NK-92 treated with Interleukin-12 subunit alpha and Interleukin-12 subunit beta, amount 100 ng/mL, for 24 hours (cell line): ENCODE measurements at regions not wholly inside any gene's neighbourhood (a gene's known extent, or its start where the extent isn't known, plus 50 kb on each side); places are given as distances from the start of the nearest gene placed in this dataset.

Experiments used
- DNase-seq: peaks from one replicate; lab custom pipeline; 2025; lab: John Stamatoyannopoulos, UW

GRCh38 chr11:82676483-82677094, 57.1 kb downstream of the FAM181B start:
- DNase-seq = no peak

- no peak for DNase-seq
Observed at GRCh38 chr11:82675838-82676237, 57.8 kb downstream of the FAM181B start.

GRCh38 chr11:82673631-82674030, 60.0 kb downstream of the FAM181B start:
- DNase-seq = no peak

- DNase-seq = no peak
Observed at GRCh38 chr11:82671451-82671850, 62.2 kb downstream of the FAM181B start.

GRCh38 chr11:82663535-82663934, 70.1 kb downstream of the FAM181B start:
- DNase-seq = no peak

GRCh38 chr11:82653752-82654151, 79.9 kb downstream of the FAM181B start:
- DNase-seq = no peak

- no peak for DNase-seq
Observed at GRCh38 chr11:82639251-82639650, 94.4 kb downstream of the FAM181B start.

- DNase-seq = no peak
Observed at GRCh38 chr11:82636615-82637014, 97.0 kb downstream of the FAM181B start.

- no peak for DNase-seq
Observed at GRCh38 chr11:82634091-82634490, 99.6 kb downstream of the FAM181B start.

GRCh38 chr11:82631722-82632630, 101.7 kb downstream of the FAM181B start:
- no peak for DNase-seq

GRCh38 chr11:82610671-82611070, 123.0 kb downstream of the FAM181B start:
- no peak for DNase-seq

- no peak for DNase-seq
Observed at GRCh38 chr11:82606738-82607137, 126.9 kb downstream of the FAM181B start.

- no peak for DNase-seq
Observed at GRCh38 chr11:82601711-82602110, 132.0 kb downstream of the FAM181B start.

- DNase-seq = no peak
Observed at GRCh38 chr11:82599836-82600235, 133.8 kb downstream of the FAM181B start.

GRCh38 chr11:82586581-82586980, 147.1 kb downstream of the FAM181B start:
- no peak for DNase-seq

- DNase-seq = no peak
Observed at GRCh38 chr11:82577246-82577645, 156.4 kb downstream of the FAM181B start.

- DNase-seq = no peak
Observed at GRCh38 chr11:82560836-82561235, 172.8 kb downstream of the FAM181B start.

GRCh38 chr11:82559609-82560008, 174.1 kb downstream of the FAM181B start:
- DNase-seq = no peak

- no peak for DNase-seq
Observed at GRCh38 chr11:82557274-82557673, 176.4 kb downstream of the FAM181B start.

- DNase-seq = no peak
Observed at GRCh38 chr11:82556210-82556609, 177.5 kb downstream of the FAM181B start.

GRCh38 chr11:82546661-82547557, 186.8 kb downstream of the FAM181B start:
- DNase-seq = no peak

- DNase-seq = no peak
Observed at GRCh38 chr11:82539669-82540068, 194.0 kb downstream of the FAM181B start.
